ENCODE measurements at regions not wholly inside any gene's neighbourhood (a gene's known extent, or its start where the extent isn't known, plus 50 kb on each side); places are given as distances from the start of the nearest gene placed in this dataset.
"Not testable (repeated sequence)": the region's sequence is repeated elsewhere in the genome, so short reads cannot be mapped to it uniquely, and the experiment has no call there.

- DNase-seq (ENCODE audit: low read depth in 2 of 2): no peak
Observed at GRCh38 chr6:145266432-145267075, 468.8 kb downstream of the EPM2A start.

GRCh38 chr6:145267076-145267867 is 468.0 kb downstream of the EPM2A start:
- peak in 1 of 2 donors; percentile 10 for DNase-seq (ENCODE audit: low read depth in 2 of 2)

GRCh38 chr6:145270464-145270863 is 464.9 kb downstream of the EPM2A start:
- DNase-seq (ENCODE audit: low read depth in 2 of 2): no peak

- no peak for DNase-seq (ENCODE audit: low read depth in 2 of 2)
Observed at GRCh38 chr6:145271040-145271439, 464.3 kb downstream of the EPM2A start.

- no peak for DNase-seq (ENCODE audit: low read depth in 2 of 2)
Observed at GRCh38 chr6:145271577-145271976, 463.7 kb downstream of the EPM2A start.

GRCh38 chr6:145272246-145272645 is 463.1 kb downstream of the EPM2A start:
- DNase-seq (ENCODE audit: low read depth in 2 of 2): no peak

- DNase-seq (ENCODE audit: low read depth in 2 of 2): no peak
Observed at GRCh38 chr6:145273136-145273535, 462.2 kb downstream of the EPM2A start.

GRCh38 chr6:145274083-145274482 is 461.2 kb downstream of the EPM2A start:
- no peak for DNase-seq (ENCODE audit: low read depth in 2 of 2)

GRCh38 chr6:145275019-145275418 is 460.3 kb downstream of the EPM2A start:
- no peak for DNase-seq (ENCODE audit: low read depth in 2 of 2)

GRCh38 chr6:145275787-145276186 is 459.5 kb downstream of the EPM2A start:
- DNase-seq (ENCODE audit: low read depth in 2 of 2): no peak

GRCh38 chr6:145276756-145277155 is 458.6 kb downstream of the EPM2A start:
- no peak for DNase-seq (ENCODE audit: low read depth in 2 of 2)

GRCh38 chr6:145277358-145278086 is 457.8 kb downstream of the EPM2A start:
- DNase-seq (ENCODE audit: low read depth in 2 of 2): no peak

GRCh38 chr6:145278163-145278807 is 457.0 kb downstream of the EPM2A start:
- DNase-seq (ENCODE audit: low read depth in 2 of 2): no peak

GRCh38 chr6:145279551-145279950 is 455.8 kb downstream of the EPM2A start:
- no peak for DNase-seq (ENCODE audit: low read depth in 2 of 2)

GRCh38 chr6:145279993-145280392 is 455.3 kb downstream of the EPM2A start:
- DNase-seq (ENCODE audit: low read depth in 2 of 2): no peak

- DNase-seq (ENCODE audit: low read depth in 2 of 2): not testable (repeated sequence)
Observed at GRCh38 chr6:145283209-145283608, 452.1 kb downstream of the EPM2A start.

- DNase-seq (ENCODE audit: low read depth in 2 of 2): no peak
Observed at GRCh38 chr6:145283856-145284255, 451.5 kb downstream of the EPM2A start.

GRCh38 chr6:145286916-145287315 is 448.4 kb downstream of the EPM2A start:
- no peak for DNase-seq (ENCODE audit: low read depth in 2 of 2)

- no peak for DNase-seq (ENCODE audit: low read depth in 2 of 2)
Observed at GRCh38 chr6:145289573-145289972, 445.7 kb downstream of the EPM2A start.

- DNase-seq (ENCODE audit: low read depth in 2 of 2): no peak
Observed at GRCh38 chr6:145290122-145290521, 445.2 kb downstream of the EPM2A start.

GRCh38 chr6:145292066-145292465 is 443.3 kb downstream of the EPM2A start:
- DNase-seq (ENCODE audit: low read depth in 2 of 2): no peak

GRCh38 chr6:145294942-145295341 is 440.4 kb downstream of the EPM2A start:
- DNase-seq (ENCODE audit: low read depth in 2 of 2): no peak
